ENCODE measurements at regions not wholly inside any gene's neighbourhood (a gene's known extent, or its start where the extent isn't known, plus 50 kb on each side); places are given as distances from the start of the nearest gene placed in this dataset.

GRCh38 chr10:78702876-78703275 is 365.9 kb upstream of the ZMIZ1 start:
- Histone ChIP-seq H3K4me1 (ENCODE audit: insufficient read depth, low read length, poor library complexity, severe bottlenecking) (no peaks in the 10 kb centered on the region), H3K36me3 (ENCODE audit: insufficient read depth, low read length, poor library complexity, severe bottlenecking) (no peaks in the 10 kb centered on the region), H3K27ac (ENCODE audit: low read depth, low read length, poor library complexity, severe bottlenecking) (no peak overlapping the region), H3K27me3 (replicated peaks; ENCODE audit: insufficient read depth, low read depth, low read length, poor library complexity) (no peaks in the 10 kb centered on the region), H3K4me3 (ENCODE audit: low read depth, low read length, poor library complexity, severe bottlenecking) (no peak overlapping the region), H3K9me3 (ENCODE audit: low read depth, low read length, poor library complexity, severe bottlenecking) (no peaks in the 10 kb centered on the region)
- TF ChIP-seq CTCF (conservative IDR thresholded peaks at IDR 0.05; ENCODE audit: low read depth, low read length): no peak
- no peak for TF ChIP-seq EZH2 (IDR thresholded peaks at IDR 0.05; ENCODE audit: borderline replicate concordance, low read depth, low read length, poor library complexity, severe bottlenecking)
- intact Hi-C loops (cut with micrococcal nuclease; ENCODE audit: unreplicated experiment): no loop called here
- ChIA-PET CTCF (interaction anchor here (0.6 kb wide), 1 partner anchor 202 kb away, joined by 3 read pairs; no protein-coding TSS in a partner anchor), POLR2A (ENCODE audit: low non-redundant PET) (no interaction called here)
- no peak for DNase-seq (ENCODE audit: low spot score)
- no TSS peak for BruUV-seq (replicated peaks)

- Histone ChIP-seq H3K36me3 (ENCODE audit: insufficient read depth, low read length, poor library complexity, severe bottlenecking) (no peaks in the 10 kb centered on the region), H3K27me3 (replicated peaks; ENCODE audit: insufficient read depth, low read depth, low read length, poor library complexity) (no peaks in the 10 kb centered on the region), H3K27ac (ENCODE audit: low read depth, low read length, poor library complexity, severe bottlenecking) (no peak overlapping the region), H3K4me1 (ENCODE audit: insufficient read depth, low read length, poor library complexity, severe bottlenecking) (no peaks in the 10 kb centered on the region), H3K4me3 (ENCODE audit: low read depth, low read length, poor library complexity, severe bottlenecking) (no peak overlapping the region), H3K9me3 (ENCODE audit: low read depth, low read length, poor library complexity, severe bottlenecking) (no peaks in the 10 kb centered on the region)
- DNase-seq (ENCODE audit: low spot score): no peak
- BruUV-seq (replicated peaks): no TSS peak
- intact Hi-C loops (cut with micrococcal nuclease; ENCODE audit: unreplicated experiment): no loop called here
- POLR2A ChIA-PET (ENCODE audit: low non-redundant PET): no interaction called here
- TF ChIP-seq CTCF (conservative IDR thresholded peaks at IDR 0.05; ENCODE audit: low read depth, low read length) (no peak), EZH2 (IDR thresholded peaks at IDR 0.05; ENCODE audit: borderline replicate concordance, low read depth, low read length, poor library complexity, severe bottlenecking) (no peak)
- CTCF ChIA-PET: no interaction called here
Observed at GRCh38 chr10:78703593-78703992, 365.2 kb upstream of the ZMIZ1 start.

- POLR2A ChIA-PET (ENCODE audit: low non-redundant PET): no interaction called here
- TF ChIP-seq CTCF (conservative IDR thresholded peaks at IDR 0.05; ENCODE audit: low read depth, low read length) (no peak), EZH2 (IDR thresholded peaks at IDR 0.05; ENCODE audit: borderline replicate concordance, low read depth, low read length, poor library complexity, severe bottlenecking) (no peak)
- intact Hi-C loops (cut with micrococcal nuclease; ENCODE audit: unreplicated experiment): no loop called here
- no TSS peak for BruUV-seq (replicated peaks)
- CTCF ChIA-PET: no interaction called here
- H3K4me1 ChIP-seq (ENCODE audit: insufficient read depth, low read length, poor library complexity, severe bottlenecking): no peaks in the 10 kb centered on the region
- H3K36me3 ChIP-seq (ENCODE audit: insufficient read depth, low read length, poor library complexity, severe bottlenecking): no peaks in the 10 kb centered on the region
- no peaks in the 10 kb centered on the region for H3K9me3 ChIP-seq (ENCODE audit: low read depth, low read length, poor library complexity, severe bottlenecking)
- no peak for DNase-seq (ENCODE audit: low spot score)
- no peak overlapping the region for H3K27ac ChIP-seq (ENCODE audit: low read depth, low read length, poor library complexity, severe bottlenecking)
- H3K27me3 ChIP-seq (replicated peaks; ENCODE audit: insufficient read depth, low read depth, low read length, poor library complexity): no peaks in the 10 kb centered on the region
- H3K4me3 ChIP-seq (ENCODE audit: low read depth, low read length, poor library complexity, severe bottlenecking): no peak overlapping the region
Observed at GRCh38 chr10:78706256-78706655, 362.5 kb upstream of the ZMIZ1 start.
